ENCODE measurements at regions not wholly inside any gene's neighbourhood (a gene's known extent, or its start where the extent isn't known, plus 50 kb on each side); places are given as distances from the start of the nearest gene placed in this dataset.

DNA sequence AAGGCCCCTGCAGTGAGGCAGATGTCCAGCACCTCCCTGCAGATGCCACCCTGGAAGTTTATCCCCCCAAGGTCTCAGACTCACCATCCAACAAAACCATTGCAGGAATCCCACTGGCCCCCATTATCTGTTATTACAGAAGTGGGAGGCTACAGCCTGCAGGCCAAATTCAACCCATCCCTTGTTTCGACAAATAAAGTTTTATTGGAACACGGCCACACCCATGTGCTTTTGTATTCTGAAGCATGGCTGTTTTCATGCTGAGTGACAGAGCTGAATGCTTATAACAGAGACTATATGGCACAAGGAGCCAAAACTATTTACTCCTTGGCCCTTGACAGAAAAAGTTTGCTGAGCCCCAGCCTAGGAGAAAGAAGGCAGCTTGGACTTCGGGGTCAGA, 428.8 kb downstream of the CDK5RAP2 start:
- Mint-ChIP-seq H3K4me1 (no peaks in the 10 kb centered on the region), H3K27me3 (ENCODE audit: low read depth in 3 of 3) (peaks cover 0 to 1% (median 0%) of the 10 kb centered on the region in 3 donors), H3K4me3 (no peak overlapping the region), H3K9me3 (peaks cover 0 to 3% (median 0%) of the 10 kb centered on the region in 7 donors), H3K36me3 (no peaks in the 10 kb centered on the region), H3K27ac (no peak overlapping the region)
- no CpG with 5 or more reads among the region's 3 CpGs for WGBS (ENCODE audit: insufficient coverage)
- intact Hi-C loops (cut with micrococcal nuclease): no loop called here
- H3K4me3 ChIP-seq (replicated peaks in 1 of 3; ENCODE audit: low read depth in 2 of 3, low read length in 3 of 3): no peak overlapping the region
- H2AFZ ChIP-seq (ENCODE audit: insufficient read depth, low read depth, low read length, poor library complexity, severe bottlenecking): no peak overlapping the region
- no peak overlapping the region for H3K27ac ChIP-seq (ENCODE audit: low read depth in 1 of 2, low read length in 2 of 2)
- H3K9me3 ChIP-seq (replicated peaks in 1 of 2; ENCODE audit: control insufficient read depth in 1 of 2, insufficient read depth in 1 of 2, low read length in 2 of 2): no peaks in the 10 kb centered on the region
- H3K9ac ChIP-seq (ENCODE audit: insufficient read depth, low read length, poor library complexity, severe bottlenecking): no peak overlapping the region
- DNase-seq: no peak
- no peaks in the 10 kb centered on the region for H3K79me2 ChIP-seq (ENCODE audit: insufficient read depth, low read length)
- no peak overlapping the region for H3K4me2 ChIP-seq (replicated peaks; ENCODE audit: extremely low read depth, low read length, poor library complexity, severe bottlenecking)
- H3K4me1 ChIP-seq (ENCODE audit: control insufficient read depth in 1 of 2, insufficient read depth in 2 of 2, low read length in 2 of 2): no peaks in the 10 kb centered on the region
- TF ChIP-seq, protein P1, sequence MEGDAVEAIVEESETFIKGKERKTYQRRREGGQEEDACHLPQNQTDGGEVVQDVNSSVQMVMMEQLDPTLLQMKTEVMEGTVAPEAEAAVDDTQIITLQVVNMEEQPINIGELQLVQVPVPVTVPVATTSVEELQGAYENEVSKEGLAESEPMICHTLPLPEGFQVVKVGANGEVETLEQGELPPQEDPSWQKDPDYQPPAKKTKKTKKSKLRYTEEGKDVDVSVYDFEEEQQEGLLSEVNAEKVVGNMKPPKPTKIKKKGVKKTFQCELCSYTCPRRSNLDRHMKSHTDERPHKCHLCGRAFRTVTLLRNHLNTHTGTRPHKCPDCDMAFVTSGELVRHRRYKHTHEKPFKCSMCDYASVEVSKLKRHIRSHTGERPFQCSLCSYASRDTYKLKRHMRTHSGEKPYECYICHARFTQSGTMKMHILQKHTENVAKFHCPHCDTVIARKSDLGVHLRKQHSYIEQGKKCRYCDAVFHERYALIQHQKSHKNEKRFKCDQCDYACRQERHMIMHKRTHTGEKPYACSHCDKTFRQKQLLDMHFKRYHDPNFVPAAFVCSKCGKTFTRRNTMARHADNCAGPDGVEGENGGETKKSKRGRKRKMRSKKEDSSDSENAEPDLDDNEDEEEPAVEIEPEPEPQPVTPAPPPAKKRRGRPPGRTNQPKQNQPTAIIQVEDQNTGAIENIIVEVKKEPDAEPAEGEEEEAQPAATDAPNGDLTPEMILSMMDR (IDR thresholded peaks at IDR 0.05): no peak
- no peaks in the 10 kb centered on the region for H4K20me1 ChIP-seq (ENCODE audit: insufficient read depth, low read length)
- H3K27me3 ChIP-seq (ENCODE audit: control insufficient read depth in 2 of 2, insufficient read depth in 2 of 2, low read length in 2 of 2): no peaks in the 10 kb centered on the region
- H3K36me3 ChIP-seq (replicated peaks in 1 of 2; ENCODE audit: control insufficient read depth in 1 of 2, insufficient read depth in 2 of 2, low read length in 2 of 2): no peaks in the 10 kb centered on the region

DNA sequence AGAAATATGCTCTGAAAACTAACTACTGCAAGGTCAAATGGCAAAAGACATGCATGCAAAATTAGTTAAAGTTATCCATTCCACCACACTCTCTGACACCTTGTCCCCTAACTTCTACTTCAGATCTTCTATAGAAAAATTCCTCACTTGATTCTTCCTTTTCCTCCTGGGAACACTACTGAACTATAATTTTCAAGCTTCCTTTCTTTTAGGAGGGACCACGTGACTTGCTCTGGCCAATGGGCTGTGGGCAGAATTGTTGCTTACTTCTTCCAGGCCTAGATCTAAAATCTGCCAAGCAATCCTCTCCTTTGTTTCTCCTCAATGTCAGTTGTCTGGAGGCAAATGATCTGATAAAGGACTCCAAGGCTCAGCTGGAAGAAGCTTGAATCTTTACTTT, 441.0 kb downstream of the CDK5RAP2 start:
- Histone ChIP-seq H3K27ac (ENCODE audit: low read depth in 1 of 2, low read length in 2 of 2) (no peak overlapping the region), H3K4me3 (replicated peaks in 1 of 3; ENCODE audit: low read depth in 2 of 3, low read length in 3 of 3) (no peak overlapping the region), H4K20me1 (ENCODE audit: insufficient read depth, low read length) (no peaks in the 10 kb centered on the region), H3K4me2 (replicated peaks; ENCODE audit: extremely low read depth, low read length, poor library complexity, severe bottlenecking) (no peak overlapping the region), H2AFZ (ENCODE audit: insufficient read depth, low read depth, low read length, poor library complexity, severe bottlenecking) (no peak overlapping the region), H3K27me3 (ENCODE audit: control insufficient read depth in 2 of 2, insufficient read depth in 2 of 2, low read length in 2 of 2) (no peaks in the 10 kb centered on the region), H3K79me2 (ENCODE audit: insufficient read depth, low read length) (no peaks in the 10 kb centered on the region), H3K9ac (ENCODE audit: insufficient read depth, low read length, poor library complexity, severe bottlenecking) (no peak overlapping the region), H3K9me3 (replicated peaks in 1 of 2; ENCODE audit: control insufficient read depth in 1 of 2, insufficient read depth in 1 of 2, low read length in 2 of 2) (peaks cover 4 to 7% of the 10 kb centered on the region in 2 donors), H3K36me3 (replicated peaks in 1 of 2; ENCODE audit: control insufficient read depth in 1 of 2, insufficient read depth in 2 of 2, low read length in 2 of 2) (no peaks in the 10 kb centered on the region), H3K4me1 (ENCODE audit: control insufficient read depth in 1 of 2, insufficient read depth in 2 of 2, low read length in 2 of 2) (no peaks in the 10 kb centered on the region)
- Mint-ChIP-seq H3K9me3 (peaks cover 0 to 10% (median 3%) of the 10 kb centered on the region in 7 donors), H3K36me3 (no peaks in the 10 kb centered on the region), H3K4me3 (no peak overlapping the region), H3K27ac (no peak overlapping the region), H3K27me3 (ENCODE audit: low read depth in 3 of 3) (peaks cover 1 to 4% (median 2%) of the 10 kb centered on the region in 3 donors), H3K4me1 (no peaks in the 10 kb centered on the region)
- TF ChIP-seq, protein P1 (IDR thresholded peaks at IDR 0.05): no peak
- DNase-seq: no peak
- intact Hi-C loops (cut with micrococcal nuclease): no loop called here
- no CpG with 5 or more reads among the region's 1 CpG for WGBS (ENCODE audit: insufficient coverage)

Measured in CD14-positive monocyte (primary cell).